ENCODE measurements at regions not wholly inside any gene's neighbourhood (a gene's known extent, or its start where the extent isn't known, plus 50 kb on each side); places are given as distances from the start of the nearest gene placed in this dataset.

- CTCF ChIA-PET: no interaction called here
- no peaks in the 10 kb centered on the region for H3K27me3 ChIP-seq (ENCODE audit: control insufficient read depth, insufficient read depth, low read length)
- DNase-seq (ENCODE audit: low read depth, low spot score): no peak
These were observed 176.5 kb upstream of the PHF14 start for GRCh38 chr7:10797157-10797556.

GRCh38 chr7:10798044-10798443 is 175.6 kb upstream of the PHF14 start:
- H3K27ac ChIP-seq (ENCODE audit: low read depth, low read length): no peak overlapping the region
- H3K9me3 ChIP-seq (ENCODE audit: control insufficient read depth, insufficient read depth, low read length): no peaks in the 10 kb centered on the region
- ChIA-PET CTCF (no interaction called here), POLR2A (no interaction called here)
- H3K27me3 ChIP-seq (ENCODE audit: control insufficient read depth, insufficient read depth, low read length): no peaks in the 10 kb centered on the region
- no peak for TF ChIP-seq CTCF (IDR thresholded peaks at IDR 0.05; ENCODE audit: low read depth, low read length)
- no peak for DNase-seq (ENCODE audit: low read depth, low spot score)
- no peak overlapping the region for H3K4me3 ChIP-seq (ENCODE audit: low read depth, low read length)

More at GRCh38 chr7:10797157-10797556, 176.5 kb upstream of the PHF14 start:
- Histone ChIP-seq H3K4me3 (ENCODE audit: low read depth, low read length) (no peak overlapping the region), H3K27ac (ENCODE audit: low read depth, low read length) (no peak overlapping the region), H3K9me3 (ENCODE audit: control insufficient read depth, insufficient read depth, low read length) (no peaks in the 10 kb centered on the region)
- no peak for TF ChIP-seq CTCF (IDR thresholded peaks at IDR 0.05; ENCODE audit: low read depth, low read length)
- POLR2A ChIA-PET: no interaction called here

- Histone ChIP-seq H3K9me3 (ENCODE audit: control insufficient read depth, insufficient read depth, low read length) (no peaks in the 10 kb centered on the region), H3K27me3 (ENCODE audit: control insufficient read depth, insufficient read depth, low read length) (no peaks in the 10 kb centered on the region), H3K27ac (ENCODE audit: low read depth, low read length) (no peak overlapping the region), H3K4me3 (ENCODE audit: low read depth, low read length) (no peak overlapping the region)
- ChIA-PET POLR2A (no interaction called here), CTCF (interaction anchor here (1.1 kb wide), 1 partner anchor 412 kb away, joined by 3 read pairs; no protein-coding TSS in a partner anchor)
- no peak for TF ChIP-seq CTCF (IDR thresholded peaks at IDR 0.05; ENCODE audit: low read depth, low read length)
- no peak for DNase-seq (ENCODE audit: low read depth, low spot score)
These were observed 174.2 kb upstream of the PHF14 start for GRCh38 chr7:10799475-10799874.

DNA sequence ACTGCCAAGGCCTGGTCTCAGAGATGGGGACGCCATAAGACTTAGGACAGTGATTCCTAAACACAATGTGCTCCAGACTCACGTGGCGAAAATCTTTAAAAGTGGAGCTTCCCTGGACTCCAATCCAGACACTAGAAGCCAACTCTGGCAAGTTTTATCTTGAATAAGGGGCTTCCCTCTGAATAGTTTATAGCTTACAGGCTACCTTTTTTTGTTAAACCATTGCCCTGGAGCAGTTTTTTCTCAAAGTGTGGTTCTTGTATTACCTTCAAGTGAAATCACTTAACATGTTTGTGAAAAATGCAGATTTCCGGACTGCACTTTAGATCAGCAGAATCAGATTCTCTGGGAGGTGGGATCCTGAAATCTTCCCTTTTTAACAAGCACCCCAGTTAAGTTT is 171.7 kb upstream of the PHF14 start:
- Histone ChIP-seq H3K27ac (ENCODE audit: low read depth, low read length) (no peak overlapping the region), H3K4me3 (ENCODE audit: low read depth, low read length) (no peak overlapping the region), H3K9me3 (ENCODE audit: control insufficient read depth, insufficient read depth, low read length) (no peaks in the 10 kb centered on the region), H3K27me3 (ENCODE audit: control insufficient read depth, insufficient read depth, low read length) (no peaks in the 10 kb centered on the region)
- ChIA-PET POLR2A (no interaction called here), CTCF (no interaction called here)
- DNase-seq (ENCODE audit: low read depth, low spot score): no peak
- TF ChIP-seq CTCF (IDR thresholded peaks at IDR 0.05; ENCODE audit: low read depth, low read length): no peak

GRCh38 chr7:10802526-10802925 is 171.1 kb upstream of the PHF14 start:
- no peak for TF ChIP-seq CTCF (IDR thresholded peaks at IDR 0.05; ENCODE audit: low read depth, low read length)
- Histone ChIP-seq H3K4me3 (ENCODE audit: low read depth, low read length) (no peak overlapping the region), H3K27ac (ENCODE audit: low read depth, low read length) (no peak overlapping the region), H3K9me3 (ENCODE audit: control insufficient read depth, insufficient read depth, low read length) (no peaks in the 10 kb centered on the region), H3K27me3 (ENCODE audit: control insufficient read depth, insufficient read depth, low read length) (no peaks in the 10 kb centered on the region)
- CTCF ChIA-PET: no interaction called here
- no peak for DNase-seq (ENCODE audit: low read depth, low spot score)
- POLR2A ChIA-PET: no interaction called here

Measured in AG04450 (cell line).